SHP77 (cell line): ENCODE measurements at regions not wholly inside any gene's neighbourhood (a gene's known extent, or its start where the extent isn't known, plus 50 kb on each side); places are given as distances from the start of the nearest gene placed in this dataset.
"Not testable (repeated sequence)": the region's sequence is repeated elsewhere in the genome, so short reads cannot be mapped to it uniquely, and the experiment has no call there.

Experiments used
- DNase-seq, 2 experiments: peaks; one replicate each; lab custom pipeline; 2025; lab: John Stamatoyannopoulos, UW

- DNase-seq, result no peak
Observed at GRCh38 chr7:79624336-79624735, 170.9 kb upstream of the MAGI2 start.

DNA sequence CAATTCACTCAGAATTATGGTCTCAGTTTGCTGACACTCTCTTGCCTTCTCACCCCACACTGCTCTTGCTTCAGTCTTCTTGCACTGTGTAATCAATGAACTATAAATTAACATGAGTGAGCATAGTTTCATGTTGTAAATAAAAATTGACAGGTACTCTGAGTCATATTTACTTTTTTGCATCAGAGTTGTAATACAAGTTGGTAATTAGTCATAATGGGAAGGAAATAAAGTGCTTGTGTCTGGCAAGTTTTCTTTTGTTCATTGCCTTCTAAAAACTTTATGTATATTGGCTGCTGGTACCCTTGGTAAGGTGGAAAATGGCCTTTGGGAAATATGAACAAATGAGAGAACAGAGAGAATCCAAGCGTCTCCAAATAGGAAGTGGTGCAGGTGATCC, 169.3 kb upstream of the MAGI2 start:
- DNase-seq, result no peak

- no peak for DNase-seq
Observed at GRCh38 chr7:79620291-79620690, 166.8 kb upstream of the MAGI2 start.

DNA sequence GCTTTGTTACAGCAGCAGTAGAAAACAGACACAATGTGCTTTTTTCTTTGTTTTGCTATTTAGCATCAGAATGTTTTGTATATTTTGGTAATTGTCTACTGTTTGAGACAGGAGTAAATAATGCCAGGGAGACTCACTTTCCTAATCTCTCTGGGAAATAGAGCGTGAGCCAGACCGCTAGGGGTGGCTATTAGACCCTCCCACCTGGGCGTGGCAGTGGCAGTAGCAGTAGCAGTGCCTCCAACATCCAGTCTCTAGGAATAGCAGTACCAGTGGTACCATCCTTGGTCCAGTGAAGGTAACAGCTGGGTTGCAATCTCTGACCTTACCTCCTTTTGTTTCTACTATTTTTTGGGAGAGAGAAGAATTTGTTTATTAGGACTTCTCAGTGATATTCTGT, 165.7 kb upstream of the MAGI2 start:
- DNase-seq, result no peak

- DNase-seq, result no peak
Observed at GRCh38 chr7:79615871-79616640, 162.6 kb upstream of the MAGI2 start.

DNA sequence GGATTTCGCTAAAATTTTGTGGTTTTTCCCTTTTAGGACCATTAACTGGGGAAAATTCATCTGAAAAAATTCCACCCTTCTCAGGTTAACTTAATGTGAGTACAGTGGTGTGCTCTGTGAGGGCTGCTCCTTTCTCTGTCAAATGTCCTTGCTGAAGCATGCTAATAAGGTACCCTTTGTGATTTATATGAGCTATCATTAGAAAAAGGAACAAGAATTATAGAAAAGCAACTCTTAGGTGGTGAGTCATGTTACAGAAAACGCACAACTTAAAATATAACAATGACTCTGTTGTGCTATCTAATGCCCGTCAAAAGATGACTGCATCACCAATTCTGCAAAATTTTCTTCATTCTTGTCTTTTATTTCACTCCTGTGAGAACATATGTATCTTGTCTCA, 162.0 kb upstream of the MAGI2 start:
- no peak for DNase-seq

- no peak for DNase-seq
Observed at GRCh38 chr7:79612903-79613302, 159.4 kb upstream of the MAGI2 start.

DNA sequence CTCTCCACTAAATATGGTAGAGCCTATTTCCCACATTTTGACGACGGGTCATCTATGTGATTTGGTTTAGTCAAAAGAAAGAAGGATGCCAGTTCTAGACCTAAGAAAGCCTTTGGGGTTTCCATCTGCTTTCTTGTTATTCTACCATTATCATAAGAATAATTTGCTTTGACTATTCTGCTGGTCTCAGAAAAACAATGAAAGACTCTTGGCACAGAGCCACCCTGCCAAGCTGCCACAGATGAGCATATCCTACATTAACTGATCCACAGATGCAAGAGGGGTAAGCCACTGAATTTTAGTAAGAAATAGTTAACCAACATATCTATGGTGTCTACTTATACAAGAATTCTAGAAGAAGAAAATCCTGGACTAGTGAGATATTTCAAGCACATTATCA, 158.6 kb upstream of the MAGI2 start:
- no peak for DNase-seq

- DNase-seq, result no peak
Observed at GRCh38 chr7:79610748-79611304, 157.4 kb upstream of the MAGI2 start.

DNA sequence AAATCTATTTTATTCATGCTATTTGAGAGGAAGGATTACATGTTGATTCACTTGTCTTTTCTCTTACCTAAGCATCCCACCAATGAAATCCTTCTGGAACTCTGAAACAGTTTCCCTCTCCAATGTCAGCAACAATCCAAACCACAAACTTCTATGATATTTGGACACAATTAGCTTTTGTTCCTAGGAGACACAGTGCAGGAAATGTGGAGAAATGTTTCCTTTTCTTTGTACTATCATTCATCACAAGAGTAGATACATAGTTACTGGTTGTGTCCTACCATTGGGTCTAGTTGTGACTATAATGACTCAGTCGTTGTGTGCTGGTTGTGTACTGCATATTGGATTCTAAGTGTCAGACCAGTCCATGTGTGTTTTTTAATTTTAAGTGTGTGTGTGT, 156.8 kb upstream of the MAGI2 start:
- no peak for DNase-seq

GRCh38 chr7:79608005-79608404, 154.5 kb upstream of the MAGI2 start:
- DNase-seq, result no peak

DNA sequence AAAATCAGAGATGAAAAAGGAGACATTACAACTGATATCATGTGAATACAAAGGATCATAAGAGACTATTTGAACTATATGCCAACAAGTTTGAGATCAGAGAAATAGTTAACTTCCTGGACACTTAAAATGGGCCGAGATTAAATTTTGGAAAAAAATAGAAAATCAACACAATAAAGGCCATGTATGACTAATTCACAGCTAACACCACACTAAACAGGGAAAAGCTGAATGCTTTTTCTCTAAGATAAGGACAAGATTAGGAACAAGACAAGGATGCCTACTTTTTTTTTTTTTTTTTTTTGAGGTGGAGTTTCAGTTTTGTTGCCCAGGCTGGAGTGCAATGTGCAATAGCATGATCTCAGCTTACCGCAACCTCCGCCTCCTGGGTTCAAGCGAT, 151.4 kb upstream of the MAGI2 start:
- DNase-seq, result no peak

GRCh38 chr7:79598351-79598750, 144.9 kb upstream of the MAGI2 start:
- DNase-seq, result peak; percentile 54 to 63

DNA sequence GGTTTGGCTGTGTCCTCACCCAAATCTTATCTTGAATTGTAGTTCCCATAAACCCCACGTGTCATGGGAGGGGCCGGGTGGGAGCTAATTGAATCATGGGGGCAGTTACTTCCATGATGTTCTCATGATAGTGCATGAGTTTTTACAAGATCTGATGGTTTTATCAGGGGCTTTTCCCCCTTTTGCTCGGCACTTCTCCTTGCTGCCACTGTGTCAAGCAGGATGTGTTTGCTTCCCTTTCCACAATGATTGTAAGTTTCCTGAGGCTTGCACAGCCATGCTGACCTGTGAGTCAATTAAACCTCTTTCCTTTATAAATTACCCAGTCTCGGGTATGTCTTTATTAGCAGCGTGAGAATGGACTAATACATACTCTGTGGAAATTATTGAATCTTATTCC, 141.2 kb upstream of the MAGI2 start:
- not testable (repeated sequence) for DNase-seq

GRCh38 chr7:79593866-79594301, 140.4 kb upstream of the MAGI2 start:
- peak; percentile 48 to 54 for DNase-seq

DNA sequence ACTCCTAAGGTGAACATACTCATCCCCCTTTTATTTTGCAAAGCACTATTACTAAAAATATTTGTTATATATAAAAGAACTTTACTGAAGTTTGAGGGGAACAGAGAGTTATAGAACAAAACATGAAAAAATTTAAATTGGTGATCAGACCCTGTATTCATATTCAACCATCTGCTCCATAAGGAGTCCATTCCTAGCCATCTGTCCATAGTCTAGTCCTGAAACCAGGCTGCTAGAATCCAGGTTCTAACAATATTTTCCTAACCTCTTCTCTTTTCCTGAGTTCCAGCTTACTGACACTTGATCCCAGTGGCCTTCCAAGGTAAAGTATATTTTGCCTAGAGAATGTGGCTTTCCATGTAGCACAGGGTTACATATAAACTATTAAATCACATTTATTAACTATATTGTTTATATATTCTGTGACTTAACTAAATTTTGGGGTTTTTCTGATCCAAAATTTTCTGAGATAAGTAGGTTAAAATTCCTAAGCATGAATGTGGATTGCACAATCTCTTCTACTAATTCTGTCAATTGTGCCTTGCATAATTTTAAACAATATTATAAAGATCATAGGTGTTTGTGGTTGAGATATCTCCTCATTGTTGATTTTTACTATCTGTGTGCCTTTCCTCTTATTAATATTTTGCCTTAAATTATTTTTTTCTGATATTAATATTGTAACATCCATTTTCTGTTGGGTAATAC, 137.6 kb upstream of the MAGI2 start:
- DNase-seq, result no peak

GRCh38 chr7:79590391-79590790, 136.9 kb upstream of the MAGI2 start:
- DNase-seq, result no peak

GRCh38 chr7:79570903-79571302, 117.4 kb upstream of the MAGI2 start:
- DNase-seq, result no peak

DNA sequence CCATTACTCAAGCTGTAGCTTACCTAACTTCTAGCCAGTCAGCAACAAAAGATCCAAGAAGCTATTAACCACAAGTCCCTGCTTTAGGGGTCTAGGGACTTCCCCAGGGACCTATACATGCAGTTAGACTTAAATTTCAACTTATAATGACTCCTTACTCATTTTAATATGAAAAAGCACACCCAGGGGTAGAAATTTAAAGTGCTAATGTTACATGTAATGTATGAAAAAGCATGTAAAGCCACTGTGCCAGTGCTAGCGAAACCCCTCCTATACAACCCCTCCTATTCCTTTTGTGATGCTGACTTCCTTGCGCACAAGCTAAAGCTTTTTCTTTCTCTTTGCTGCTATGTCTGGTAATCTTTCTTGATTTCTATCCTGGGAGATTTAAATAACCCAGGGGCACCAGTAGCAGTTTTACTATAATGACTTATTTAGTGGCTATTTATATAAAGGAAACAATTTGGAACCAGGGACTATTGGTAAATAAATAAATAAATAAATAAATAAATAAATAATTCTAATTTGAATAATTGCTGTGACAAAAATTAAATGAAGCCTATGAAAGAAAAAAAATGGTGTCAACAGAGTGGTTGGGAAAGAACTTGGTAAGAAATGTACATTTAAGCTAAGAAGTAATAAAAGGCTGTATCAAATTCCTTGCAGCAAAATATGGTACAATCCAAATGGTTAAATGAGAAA, 110.5 kb upstream of the MAGI2 start:
- no peak for DNase-seq

GRCh38 chr7:79555571-79555970, 102.1 kb upstream of the MAGI2 start:
- no peak for DNase-seq

- no peak for DNase-seq
Observed at GRCh38 chr7:79553811-79554555, 100.5 kb upstream of the MAGI2 start.

GRCh38 chr7:79552463-79552862, 99.0 kb upstream of the MAGI2 start:
- DNase-seq, result no peak
